ENCODE measurements at regions not wholly inside any gene's neighbourhood (a gene's known extent, or its start where the extent isn't known, plus 50 kb on each side); places are given as distances from the start of the nearest gene placed in this dataset.

DNA sequence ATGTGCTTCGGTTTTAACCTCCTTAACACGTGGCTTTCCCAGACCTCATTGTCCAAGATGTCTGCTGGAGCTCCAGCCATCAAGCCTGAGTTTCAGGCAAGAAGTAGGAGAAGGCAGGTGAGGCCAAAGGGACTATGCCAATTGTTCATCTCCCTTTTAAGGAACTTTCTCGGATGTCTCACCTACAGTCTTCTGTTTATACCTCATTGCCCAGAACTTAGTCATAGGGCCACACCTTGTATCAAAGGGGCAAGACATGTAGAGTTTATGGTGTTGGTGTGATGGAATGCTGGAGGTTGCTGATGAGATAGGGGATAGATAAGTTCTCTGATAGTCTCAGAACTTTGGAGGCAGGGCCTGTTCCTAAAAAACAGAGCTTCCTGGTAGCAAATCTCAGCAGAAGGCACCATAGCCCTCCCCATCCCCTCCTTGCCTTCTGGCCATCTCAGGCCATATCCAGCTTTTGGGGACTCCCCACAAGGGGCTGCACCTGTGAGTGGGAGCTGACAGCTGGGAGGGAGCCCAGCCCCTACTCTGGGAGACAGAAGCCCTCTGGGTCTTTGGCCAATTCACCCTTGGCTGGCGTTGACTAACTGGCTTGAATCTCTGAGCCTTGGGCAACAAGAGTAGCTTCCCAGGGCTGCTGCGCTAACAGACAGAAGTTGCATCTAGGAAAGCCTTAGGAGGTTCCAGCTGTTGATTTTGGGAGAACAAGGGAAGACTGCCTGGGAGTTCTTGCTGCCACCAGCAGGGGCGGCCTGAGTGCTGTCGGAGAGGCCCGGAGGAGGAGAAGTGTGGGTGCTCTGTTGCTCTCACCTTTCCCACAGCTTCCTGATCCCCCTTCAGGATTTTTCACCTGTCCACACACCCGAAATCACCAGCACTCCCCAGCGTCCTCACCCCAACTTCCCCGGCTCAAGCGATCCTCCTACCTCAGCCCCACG, 149.8 kb upstream of the THY1 start (continued):
- TF ChIP-seq ARNTL (CRISPR knock-in tag; IDR thresholded peaks at IDR 0.05; ENCODE audit: borderline replicate concordance, low read depth): no peak
- TF ChIP-seq ESRRG (CRISPR knock-in tag; IDR thresholded peaks at IDR 0.05): no peak
- no peak for TF ChIP-seq TOX (CRISPR knock-in tag; IDR thresholded peaks at IDR 0.05; ENCODE audit: borderline replicate concordance)

DNA sequence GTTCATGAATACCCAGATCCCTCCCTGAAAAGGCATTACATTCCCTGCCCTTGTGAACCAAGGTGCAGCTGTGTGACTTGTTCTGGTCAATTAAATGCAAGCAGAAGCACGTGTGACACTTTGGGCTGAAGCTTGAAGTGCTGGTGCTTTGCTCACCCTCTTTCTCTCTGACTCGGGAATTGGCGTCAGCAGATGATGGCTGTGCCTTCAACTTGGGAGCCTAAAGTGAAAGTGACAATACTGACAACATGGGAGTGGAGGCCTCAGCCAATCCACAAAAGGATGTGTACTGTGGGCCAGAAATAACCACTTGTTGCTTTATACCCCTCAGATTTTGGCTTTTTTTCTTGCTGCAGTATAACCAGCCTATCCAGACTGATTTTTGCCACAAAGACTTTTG, 148.3 kb upstream of the THY1 start:
- no peak for ATAC-seq
- TF ChIP-seq ZNF8 (CRISPR knock-in tag; IDR thresholded peaks at IDR 0.05): no peak
- TF ChIP-seq, protein P1, sequence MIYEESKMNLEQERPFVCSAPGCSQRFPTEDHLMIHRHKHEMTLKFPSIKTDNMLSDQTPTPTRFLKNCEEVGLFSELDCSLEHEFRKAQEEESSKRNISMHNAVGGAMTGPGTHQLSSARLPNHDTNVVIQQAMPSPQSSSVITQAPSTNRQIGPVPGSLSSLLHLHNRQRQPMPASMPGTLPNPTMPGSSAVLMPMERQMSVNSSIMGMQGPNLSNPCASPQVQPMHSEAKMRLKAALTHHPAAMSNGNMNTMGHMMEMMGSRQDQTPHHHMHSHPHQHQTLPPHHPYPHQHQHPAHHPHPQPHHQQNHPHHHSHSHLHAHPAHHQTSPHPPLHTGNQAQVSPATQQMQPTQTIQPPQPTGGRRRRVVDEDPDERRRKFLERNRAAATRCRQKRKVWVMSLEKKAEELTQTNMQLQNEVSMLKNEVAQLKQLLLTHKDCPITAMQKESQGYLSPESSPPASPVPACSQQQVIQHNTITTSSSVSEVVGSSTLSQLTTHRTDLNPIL (CRISPR knock-in tag; IDR thresholded peaks at IDR 0.05; ENCODE audit: low read depth): no peak
- TF ChIP-seq BACH2 (CRISPR knock-in tag; IDR thresholded peaks at IDR 0.05; ENCODE audit: borderline replicate concordance): no peak
- no peak for TF ChIP-seq TOX (CRISPR knock-in tag; IDR thresholded peaks at IDR 0.05; ENCODE audit: borderline replicate concordance)
- no peak for TF ChIP-seq GLIS3 (CRISPR knock-in tag; IDR thresholded peaks at IDR 0.05)
- no peak for TF ChIP-seq ISL1 (CRISPR knock-in tag; IDR thresholded peaks at IDR 0.05)
- TF ChIP-seq, protein P2, sequence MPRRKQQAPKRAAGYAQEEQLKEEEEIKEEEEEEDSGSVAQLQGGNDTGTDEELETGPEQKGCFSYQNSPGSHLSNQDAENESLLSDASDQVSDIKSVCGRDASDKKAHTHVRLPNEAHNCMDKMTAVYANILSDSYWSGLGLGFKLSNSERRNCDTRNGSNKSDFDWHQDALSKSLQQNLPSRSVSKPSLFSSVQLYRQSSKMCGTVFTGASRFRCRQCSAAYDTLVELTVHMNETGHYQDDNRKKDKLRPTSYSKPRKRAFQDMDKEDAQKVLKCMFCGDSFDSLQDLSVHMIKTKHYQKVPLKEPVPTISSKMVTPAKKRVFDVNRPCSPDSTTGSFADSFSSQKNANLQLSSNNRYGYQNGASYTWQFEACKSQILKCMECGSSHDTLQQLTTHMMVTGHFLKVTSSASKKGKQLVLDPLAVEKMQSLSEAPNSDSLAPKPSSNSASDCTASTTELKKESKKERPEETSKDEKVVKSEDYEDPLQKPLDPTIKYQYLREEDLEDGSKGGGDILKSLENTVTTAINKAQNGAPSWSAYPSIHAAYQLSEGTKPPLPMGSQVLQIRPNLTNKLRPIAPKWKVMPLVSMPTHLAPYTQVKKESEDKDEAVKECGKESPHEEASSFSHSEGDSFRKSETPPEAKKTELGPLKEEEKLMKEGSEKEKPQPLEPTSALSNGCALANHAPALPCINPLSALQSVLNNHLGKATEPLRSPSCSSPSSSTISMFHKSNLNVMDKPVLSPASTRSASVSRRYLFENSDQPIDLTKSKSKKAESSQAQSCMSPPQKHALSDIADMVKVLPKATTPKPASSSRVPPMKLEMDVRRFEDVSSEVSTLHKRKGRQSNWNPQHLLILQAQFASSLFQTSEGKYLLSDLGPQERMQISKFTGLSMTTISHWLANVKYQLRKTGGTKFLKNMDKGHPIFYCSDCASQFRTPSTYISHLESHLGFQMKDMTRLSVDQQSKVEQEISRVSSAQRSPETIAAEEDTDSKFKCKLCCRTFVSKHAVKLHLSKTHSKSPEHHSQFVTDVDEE (CRISPR knock-in tag; IDR thresholded peaks at IDR 0.05): no peak
- no peak for TF ChIP-seq RARB (CRISPR knock-in tag; IDR thresholded peaks at IDR 0.05)
- no peak for TF ChIP-seq ARNTL (CRISPR knock-in tag; IDR thresholded peaks at IDR 0.05; ENCODE audit: borderline replicate concordance, low read depth)
- no peak for TF ChIP-seq ZNF565 (CRISPR knock-in tag; conservative IDR thresholded peaks at IDR 0.05; ENCODE audit: low read depth)
- TF ChIP-seq PPARA (CRISPR knock-in tag; IDR thresholded peaks at IDR 0.05; ENCODE audit: borderline replicate concordance): no peak
- TF ChIP-seq, protein P3, sequence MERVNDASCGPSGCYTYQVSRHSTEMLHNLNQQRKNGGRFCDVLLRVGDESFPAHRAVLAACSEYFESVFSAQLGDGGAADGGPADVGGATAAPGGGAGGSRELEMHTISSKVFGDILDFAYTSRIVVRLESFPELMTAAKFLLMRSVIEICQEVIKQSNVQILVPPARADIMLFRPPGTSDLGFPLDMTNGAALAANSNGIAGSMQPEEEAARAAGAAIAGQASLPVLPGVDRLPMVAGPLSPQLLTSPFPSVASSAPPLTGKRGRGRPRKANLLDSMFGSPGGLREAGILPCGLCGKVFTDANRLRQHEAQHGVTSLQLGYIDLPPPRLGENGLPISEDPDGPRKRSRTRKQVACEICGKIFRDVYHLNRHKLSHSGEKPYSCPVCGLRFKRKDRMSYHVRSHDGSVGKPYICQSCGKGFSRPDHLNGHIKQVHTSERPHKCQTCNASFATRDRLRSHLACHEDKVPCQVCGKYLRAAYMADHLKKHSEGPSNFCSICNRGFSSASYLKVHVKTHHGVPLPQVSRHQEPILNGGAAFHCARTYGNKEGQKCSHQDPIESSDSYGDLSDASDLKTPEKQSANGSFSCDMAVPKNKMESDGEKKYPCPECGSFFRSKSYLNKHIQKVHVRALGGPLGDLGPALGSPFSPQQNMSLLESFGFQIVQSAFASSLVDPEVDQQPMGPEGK (CRISPR knock-in tag; IDR thresholded peaks at IDR 0.05; ENCODE audit: borderline replicate concordance): no peak
- TF ChIP-seq, protein P4, sequence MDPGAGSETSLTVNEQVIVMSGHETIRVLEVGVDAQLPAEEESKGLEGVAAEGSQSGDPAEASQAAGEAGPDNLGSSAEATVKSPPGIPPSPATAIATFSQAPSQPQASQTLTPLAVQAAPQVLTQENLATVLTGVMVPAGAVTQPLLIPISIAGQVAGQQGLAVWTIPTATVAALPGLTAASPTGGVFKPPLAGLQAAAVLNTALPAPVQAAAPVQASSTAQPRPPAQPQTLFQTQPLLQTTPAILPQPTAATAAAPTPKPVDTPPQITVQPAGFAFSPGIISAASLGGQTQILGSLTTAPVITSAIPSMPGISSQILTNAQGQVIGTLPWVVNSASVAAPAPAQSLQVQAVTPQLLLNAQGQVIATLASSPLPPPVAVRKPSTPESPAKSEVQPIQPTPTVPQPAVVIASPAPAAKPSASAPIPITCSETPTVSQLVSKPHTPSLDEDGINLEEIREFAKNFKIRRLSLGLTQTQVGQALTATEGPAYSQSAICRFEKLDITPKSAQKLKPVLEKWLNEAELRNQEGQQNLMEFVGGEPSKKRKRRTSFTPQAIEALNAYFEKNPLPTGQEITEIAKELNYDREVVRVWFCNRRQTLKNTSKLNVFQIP (CRISPR knock-in tag; IDR thresholded peaks at IDR 0.05; ENCODE audit: borderline replicate concordance, low read depth): no peak
- TF ChIP-seq ZFP30 (CRISPR knock-in tag; IDR thresholded peaks at IDR 0.05): no peak
- TF ChIP-seq OSR1 (CRISPR knock-in tag; IDR thresholded peaks at IDR 0.05): no peak
- TF ChIP-seq CSDC2 (CRISPR knock-in tag; IDR thresholded peaks at IDR 0.05): no peak

DNA sequence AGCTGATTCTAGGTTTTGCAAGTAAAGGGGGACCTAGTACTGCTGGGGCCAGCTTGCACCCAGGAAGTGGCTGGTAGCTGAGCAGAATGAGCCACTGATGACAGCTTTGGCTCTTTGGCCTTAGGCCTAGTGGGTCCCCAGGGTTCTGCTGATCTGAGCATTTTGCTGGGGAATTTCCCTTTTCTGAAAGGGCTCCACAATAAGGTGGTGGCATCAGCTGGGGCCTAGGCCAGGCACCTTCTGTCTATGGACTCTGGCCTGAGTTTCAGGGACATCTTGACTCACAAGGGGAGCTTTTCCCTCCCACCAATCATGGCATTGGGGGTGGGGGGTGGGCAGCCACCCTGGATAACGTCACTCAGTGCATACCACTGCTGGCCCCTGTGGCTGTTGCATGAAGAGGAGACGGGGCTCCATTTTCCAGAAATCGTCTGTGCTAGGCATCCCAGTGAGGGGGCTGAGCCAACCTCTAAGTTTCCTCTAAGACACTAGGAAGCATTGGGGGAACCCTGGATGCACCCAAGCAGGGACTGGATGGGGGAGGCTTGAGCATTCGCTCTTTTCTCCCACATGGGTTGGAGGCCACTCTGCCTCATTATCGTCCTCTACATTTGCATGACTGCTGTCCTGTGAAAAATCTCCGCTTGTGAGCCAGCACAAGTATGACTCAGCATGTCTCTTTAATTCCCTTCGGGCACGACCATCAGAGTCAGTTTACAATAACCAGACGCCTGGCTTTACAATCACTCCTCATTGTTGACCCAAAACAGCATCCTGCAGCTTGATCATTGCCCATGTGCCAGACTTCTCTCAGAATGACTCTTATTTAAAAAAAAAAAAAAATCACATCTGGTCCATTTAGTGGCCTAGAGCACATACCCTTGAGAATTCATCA, 145.0 kb upstream of the THY1 start:
- ATAC-seq: peak; percentile 93
- peak; percentile 48; the same call in 1 of the 2 replicates for TF ChIP-seq ISL1 (CRISPR knock-in tag; IDR thresholded peaks at IDR 0.05)
- no peak; the same call in 1 of the 2 replicates for TF ChIP-seq ZFP3 (CRISPR knock-in tag; IDR thresholded peaks at IDR 0.05)
- TF ChIP-seq SNAI2 (CRISPR knock-in tag; IDR thresholded peaks at IDR 0.05): no peak
- TF ChIP-seq, protein P4 (CRISPR knock-in tag; IDR thresholded peaks at IDR 0.05; ENCODE audit: borderline replicate concordance, low read depth): no peak
- no peak for TF ChIP-seq ARNTL (CRISPR knock-in tag; IDR thresholded peaks at IDR 0.05; ENCODE audit: borderline replicate concordance, low read depth)
- TF ChIP-seq, protein P1 (CRISPR knock-in tag; IDR thresholded peaks at IDR 0.05; ENCODE audit: low read depth): no peak
- TF ChIP-seq ZNF8 (CRISPR knock-in tag; IDR thresholded peaks at IDR 0.05): no peak
- no peak for TF ChIP-seq RARB (CRISPR knock-in tag; IDR thresholded peaks at IDR 0.05)
- peak; percentile 89 for TF ChIP-seq TCF4 (CRISPR knock-in tag; IDR thresholded peaks at IDR 0.05; ENCODE audit: borderline replicate concordance)
- TF ChIP-seq, protein P3 (CRISPR knock-in tag; IDR thresholded peaks at IDR 0.05; ENCODE audit: borderline replicate concordance): no peak
- no peak for TF ChIP-seq ZFP30 (CRISPR knock-in tag; IDR thresholded peaks at IDR 0.05)
- TF ChIP-seq PPARA (CRISPR knock-in tag; IDR thresholded peaks at IDR 0.05; ENCODE audit: borderline replicate concordance): no peak
